GM10248 (cell line): ENCODE measurements at regions not wholly inside any gene's neighbourhood (a gene's known extent, or its start where the extent isn't known, plus 50 kb on each side); places are given as distances from the start of the nearest gene placed in this dataset.

Experiments used
- CTCF ChIA-PET: fragments of 300-600 bp; sonication (Branson Sonifier 250); formaldehyde crosslinking; extraction: SDS; loops from one replicate; lab custom pipeline; 2021; ENCODE audit warnings: antibody characterized with exemption; lab: Yijun Ruan, JAX
- POLR2A ChIA-PET: fragments of 350-650 bp; sonication (Branson Sonifier 250); formaldehyde crosslinking; extraction: SDS; loops from one replicate; lab custom pipeline; 2020; ENCODE audit warnings: antibody characterized with exemption; lab: Yijun Ruan, JAX
- DNase-seq: peaks from one replicate; pipeline ENCODE4 v3.0.0; 2012; ENCODE audit errors: extremely low spot score
- CTCF ChIP-seq: IDR thresholded peaks from 2 replicates; pipeline ENCODE4 v1.5.1; 2012; ENCODE audit warnings: mild to moderate bottlenecking, low read depth; ENCODE audit errors: extremely low read depth, missing control alignments, control extremely low read depth

- ChIA-PET CTCF (interaction anchor here (1.2 kb wide), 1 partner anchor 179 kb away, joined by 3 read pairs; no protein-coding TSS in a partner anchor), POLR2A (no interaction called here)
- no peak for DNase-seq
- TF ChIP-seq CTCF, result no peak
Observed at GRCh38 chr1:81379430-81379829, 421.3 kb upstream of the ADGRL2 start.

GRCh38 chr1:81377406-81377805 lies 423.3 kb upstream of the ADGRL2 start:
- no peak for DNase-seq
- no peak for TF ChIP-seq CTCF
- ChIA-PET POLR2A (no interaction called here), CTCF (no interaction called here)

GRCh38 chr1:81375884-81376548 lies 424.7 kb upstream of the ADGRL2 start:
- no peak for DNase-seq
- CTCF ChIA-PET, result no interaction called here
- POLR2A ChIA-PET, result no interaction called here
- TF ChIP-seq CTCF, result no peak

GRCh38 chr1:81374481-81374880 lies 426.3 kb upstream of the ADGRL2 start:
- POLR2A ChIA-PET, result interaction anchor here (0.5 kb wide), 1 partner anchor 1261 kb away, joined by 7 read pairs; no protein-coding TSS in a partner anchor
- DNase-seq, result no peak
- no peak for TF ChIP-seq CTCF
- CTCF ChIA-PET, result interaction anchor here (1.0 to 1.3 kb wide), 3 partner anchors 15 to 42 kb away, joined by 3 read pairs; no protein-coding TSS in a partner anchor

DNA sequence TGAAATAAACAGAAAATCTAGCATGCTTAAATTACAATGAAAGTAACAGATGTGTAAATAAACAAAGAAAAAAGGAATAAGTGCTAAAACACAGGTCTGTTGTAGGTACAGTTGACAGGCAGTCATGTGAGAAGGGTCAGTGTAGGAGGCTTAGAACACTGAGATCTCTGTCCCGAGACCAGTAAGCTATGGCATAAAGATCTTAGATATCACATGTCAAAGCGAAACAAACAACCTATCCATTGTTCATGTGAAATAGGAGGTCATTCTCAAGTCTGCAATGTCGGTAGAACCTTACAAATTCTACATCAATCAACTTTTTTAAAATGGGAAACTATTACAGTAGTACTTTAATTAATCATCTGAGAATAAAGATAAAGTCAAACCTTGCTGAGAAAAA lies 428.9 kb upstream of the ADGRL2 start:
- no peak for DNase-seq
- no peak for TF ChIP-seq CTCF
- ChIA-PET CTCF (no interaction called here), POLR2A (no interaction called here)

DNA sequence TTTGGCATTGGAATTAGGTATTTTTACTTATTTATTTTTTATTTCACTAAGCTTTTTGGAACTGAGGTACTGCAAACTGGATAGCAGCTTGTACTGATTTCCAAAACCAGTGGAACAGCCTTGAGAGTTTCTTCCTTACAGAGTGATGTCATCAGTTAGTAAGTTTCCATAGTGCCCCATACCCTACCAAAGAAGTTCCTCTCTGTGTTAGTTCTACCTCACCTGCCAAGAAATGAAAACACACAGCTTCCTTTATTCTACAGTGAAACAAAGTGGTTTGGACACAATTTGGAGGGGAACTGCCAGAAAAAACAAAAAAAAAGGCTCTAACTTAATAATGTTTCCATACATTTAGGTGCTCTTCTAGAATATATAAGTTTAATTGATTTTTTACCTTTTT lies 430.9 kb upstream of the ADGRL2 start:
- ChIA-PET POLR2A (no interaction called here), CTCF (interaction anchor here (1.1 kb wide), 1 partner anchor 33 kb away, joined by 3 read pairs; no protein-coding TSS in a partner anchor)
- no peak for DNase-seq
- TF ChIP-seq CTCF, result no peak
